HCT116 (cell line): ENCODE measurements at regions not wholly inside any gene's neighbourhood (a gene's known extent, or its start where the extent isn't known, plus 50 kb on each side); places are given as distances from the start of the nearest gene placed in this dataset.

Source experiments
- ATAC-seq: fragments of 200-7000 bp; cut with Tn5 transposase; 2 replicates; pipeline ENCODE4 v1.9.1; 2020; ENCODE audit warnings: mild to moderate bottlenecking, moderate library complexity
- BruUV-seq: library from RNA; stranded (reverse); fragments of 400-500 nt; replicated peaks from 2 replicates; lab custom pipeline; 2021; lab: Mats Ljungman, UMichigan
- CTCF ChIA-PET: fragments of 300-600 bp; sonication (Branson Sonifier 250); formaldehyde crosslinking; loops from one replicate; lab custom pipeline; 2021; ENCODE audit warnings: antibody characterized with exemption; lab: Charles Lee
- POLR2A ChIA-PET: fragments of 300-600, 350-600 bp; sonication (Branson Sonifier 250); formaldehyde crosslinking; loops from one replicate; lab custom pipeline; 2021; ENCODE audit warnings: antibody characterized with exemption; lab: Charles Lee
- RAD21 ChIA-PET, 2 experiments: fragments of 300-600 bp; sonication (Branson Sonifier 250); formaldehyde crosslinking; loops; one replicate each; lab custom pipeline; 2023; ENCODE audit warnings: low total read pairs in 2 of 2; ENCODE audit not compliant: uncharacterized antibody in 2 of 2, unreplicated experiment in 2 of 2, low non-redundant PET in 1 of 2; lab: Charles Lee
- DNase-seq: peaks from one replicate; pipeline ENCODE4 v3.0.0-alpha.2; 2010; ENCODE audit warnings: low read depth, low spot score
- H2AFZ ChIP-seq: fragments of 200-600 bp; shearing (Covaris generic), sonication (generic); 2 replicates; pipeline ENCODE4 v1.6.1; 2017; ENCODE audit warnings: low read depth, mixed run types, mixed read lengths, antibody characterized with exemption, low read length; ENCODE audit not compliant: poor library complexity, severe bottlenecking
- H3K27ac ChIP-seq: 2 replicates; pipeline ENCODE4 v1.5.1; 2012; ENCODE audit warnings: low read depth, low read length
- H3K27me3 ChIP-seq: fragments of 200-600 bp; sonication (generic); 2 replicates; pipeline ENCODE4 v1.6.1; 2016; ENCODE audit warnings: mixed run types, low read length, mixed read lengths; ENCODE audit not compliant: insufficient read depth
- H3K36me3 ChIP-seq, 2 experiments: fragments of 200-500 bp in 1 of 2; fragments of 200-600 bp in 1 of 2; sonication (Bioruptor generic) in 1 of 2; sonication (generic) in 1 of 2; 2 replicates each; pipeline versions ENCODE4 v1.5.1 to v1.6.1; 2014 to 2016; ENCODE audit warnings: low read length in 2 of 2, inconsistent platforms in 1 of 2, mixed read lengths in 1 of 2, mixed run types in 1 of 2; ENCODE audit not compliant: insufficient read depth in 2 of 2, control insufficient read depth in 1 of 2
- H3K4me1 ChIP-seq, 2 experiments: fragments of 200-600 bp in 1 of 2; sonication (generic) in 1 of 2; 2 replicates each; pipeline versions ENCODE4 v1.5.1 to v1.6.1; 2012 to 2017; ENCODE audit warnings: low read length in 2 of 2, inconsistent platforms in 1 of 2, mild to moderate bottlenecking in 1 of 2, mixed read lengths in 1 of 2, mixed run types in 1 of 2, moderate library complexity in 1 of 2; ENCODE audit not compliant: insufficient read depth in 2 of 2, control insufficient read depth in 1 of 2
- H3K4me2 ChIP-seq: fragments of 200-600 bp; sonication (generic); 2 replicates; pipeline ENCODE4 v1.6.1; 2017; ENCODE audit warnings: mixed run types, low read length, mixed read lengths
- H3K4me3 ChIP-seq, 2 experiments: fragments of 200-600 bp in 1 of 2; sonication (generic) in 1 of 2; replicated peaks in 1 of 2; 2 replicates each; pipeline ENCODE4 v1.5.1; 2011 to 2016; ENCODE audit warnings: low read length in 2 of 2, control low read depth in 1 of 2, low read depth in 1 of 2, mild to moderate bottlenecking in 1 of 2, mixed read lengths in 1 of 2, mixed run types in 1 of 2
- H3K79me2 ChIP-seq: fragments of 200-600 bp; sonication (generic); 2 replicates; pipeline ENCODE4 v1.6.1; 2017; ENCODE audit warnings: mild to moderate bottlenecking, mixed run types, low read length, moderate library complexity, mixed read lengths; ENCODE audit not compliant: insufficient read depth
- H3K9ac ChIP-seq: fragments of 200-600 bp; sonication (generic); 2 replicates; pipeline ENCODE4 v1.6.1; 2016; ENCODE audit warnings: low read length, mixed read lengths
- H3K9me2 ChIP-seq: fragments of 200-600 bp; sonication (generic), shearing (Covaris generic); 2 replicates; pipeline ENCODE4 v1.6.1; 2017; ENCODE audit warnings: mixed run types, mild to moderate bottlenecking, moderate library complexity; ENCODE audit not compliant: insufficient read depth
- H3K9me3 ChIP-seq, 2 experiments: fragments of 200-500 bp in 1 of 2; fragments of 200-600 bp in 1 of 2; sonication (Bioruptor generic) in 1 of 2; sonication (generic) in 1 of 2; 2 replicates each; pipeline ENCODE4 v1.6.1; 2014 to 2017; ENCODE audit warnings: low read length in 2 of 2, mixed read lengths in 2 of 2, inconsistent platforms in 1 of 2, low read depth in 1 of 2, mild to moderate bottlenecking in 1 of 2, mixed run types in 1 of 2, moderate library complexity in 1 of 2; ENCODE audit not compliant: control insufficient read depth in 1 of 2, insufficient read depth in 1 of 2
- H4K20me1 ChIP-seq: fragments of 200-600 bp; sonication (generic), shearing (Covaris generic); 2 replicates; pipeline ENCODE4 v1.6.1; 2017; ENCODE audit warnings: mixed run types, mild to moderate bottlenecking, moderate library complexity; ENCODE audit not compliant: insufficient read depth
- EGR1 ChIP-seq: IDR thresholded peaks from 2 replicates; pipeline ENCODE4 v1.6.1; 2012; ENCODE audit warnings: low read depth
- JUND ChIP-seq: IDR thresholded peaks from 2 replicates; pipeline ENCODE4 v1.6.1; 2012
- YY1 ChIP-seq: IDR thresholded peaks from 2 replicates; pipeline ENCODE4 v1.6.1; 2011; ENCODE audit warnings: low read length, low read depth, moderate library complexity, mild to moderate bottlenecking; ENCODE audit not compliant: insufficient replicate concordance; ENCODE audit errors: extremely low read depth
- ZNF274 ChIP-seq: fragments of 200-500 bp; sonication (Bioruptor generic); IDR thresholded peaks from 2 replicates; pipeline ENCODE4 v1.6.1; 2014; ENCODE audit warnings: mild to moderate bottlenecking, low read depth, low read length, inconsistent platforms
- intact Hi-C: fragments of 100-400 bp; cut with micrococcal nuclease; formaldehyde crosslinking; loops from 2 replicates; pipeline ENCODE4 v1.10.0; 2022
- TF ChIP-seq, protein P1 (sequence below), 3 experiments: fragments of 200-600 bp in 1 of 3; sonication (generic) in 1 of 3; IDR thresholded peaks in 2 of 3; conservative IDR thresholded peaks in 1 of 3; 2 replicates each; pipeline ENCODE4 v1.5.1; 2012 to 2017; ENCODE audit warnings: low read depth in 2 of 3, low read length in 2 of 3, antibody characterized with exemption in 1 of 3, borderline replicate concordance in 1 of 3, control low read depth in 1 of 3, mild to moderate bottlenecking in 1 of 3, mixed read lengths in 1 of 3, mixed run types in 1 of 3, moderate library complexity in 1 of 3; ENCODE audit not compliant: insufficient read depth in 1 of 3

GRCh38 chr6:27146706-27147505 lies 100.6 kb upstream of the PRSS16 start (continued):
- TF ChIP-seq, protein P1, sequence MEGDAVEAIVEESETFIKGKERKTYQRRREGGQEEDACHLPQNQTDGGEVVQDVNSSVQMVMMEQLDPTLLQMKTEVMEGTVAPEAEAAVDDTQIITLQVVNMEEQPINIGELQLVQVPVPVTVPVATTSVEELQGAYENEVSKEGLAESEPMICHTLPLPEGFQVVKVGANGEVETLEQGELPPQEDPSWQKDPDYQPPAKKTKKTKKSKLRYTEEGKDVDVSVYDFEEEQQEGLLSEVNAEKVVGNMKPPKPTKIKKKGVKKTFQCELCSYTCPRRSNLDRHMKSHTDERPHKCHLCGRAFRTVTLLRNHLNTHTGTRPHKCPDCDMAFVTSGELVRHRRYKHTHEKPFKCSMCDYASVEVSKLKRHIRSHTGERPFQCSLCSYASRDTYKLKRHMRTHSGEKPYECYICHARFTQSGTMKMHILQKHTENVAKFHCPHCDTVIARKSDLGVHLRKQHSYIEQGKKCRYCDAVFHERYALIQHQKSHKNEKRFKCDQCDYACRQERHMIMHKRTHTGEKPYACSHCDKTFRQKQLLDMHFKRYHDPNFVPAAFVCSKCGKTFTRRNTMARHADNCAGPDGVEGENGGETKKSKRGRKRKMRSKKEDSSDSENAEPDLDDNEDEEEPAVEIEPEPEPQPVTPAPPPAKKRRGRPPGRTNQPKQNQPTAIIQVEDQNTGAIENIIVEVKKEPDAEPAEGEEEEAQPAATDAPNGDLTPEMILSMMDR (IDR thresholded peaks at IDR 0.05 in 2 of 3, conservative IDR thresholded peaks at IDR 0.05 in 1 of 3; ENCODE audit: borderline replicate concordance in 1 of 3, insufficient read depth in 1 of 3, low read depth in 2 of 3, low read length in 2 of 3) = no peak
- TF ChIP-seq ZNF274 (no peak), JUND (peak; percentile 55)

- POLR2A ChIA-PET = interaction anchor here (0.9 to 10.2 kb wide), 10 partner anchors 16 to 1127 kb away, joined by 5 to 390 read pairs (median 28); a partner anchor contains a TSS
- H3K27ac ChIP-seq = peak overlapping the region; percentile 94
- H2AFZ ChIP-seq = no peak overlapping the region
- H3K9me3 ChIP-seq = no peaks in the 10 kb centered on the region
- 0 out of 2 replicates have a peak, but pooled peaks have one; percentile 8 for TF ChIP-seq EGR1
- TF ChIP-seq YY1 = no peak
- RAD21 ChIA-PET = no interaction called here
- no peaks in the 10 kb centered on the region for H3K9me2 ChIP-seq
- peak overlapping the region; percentile 86 for H3K9ac ChIP-seq
- H3K4me1 ChIP-seq = peaks cover 26 to 55% of the 10 kb centered on the region in 2 experiments
- H3K79me2 ChIP-seq = 0 out of 2 replicates have a peak, but pooled peaks cover 4% of the 10 kb centered on the region
- no peaks in the 10 kb centered on the region for H4K20me1 ChIP-seq
- peak overlapping the region in 1 of 2 experiments; percentile 70; a peak in 2 of 4 replicates for H3K4me3 ChIP-seq
- H3K4me2 ChIP-seq = peak overlapping the region; percentile 79
- ATAC-seq (no peak), DNase-seq (no peak)
- no peaks in the 10 kb centered on the region for H3K36me3 ChIP-seq
- no TSS peak for BruUV-seq
- intact Hi-C loops = loop anchor here (5.0 kb wide), 3 partner anchors 664 to 951 kb away; a partner anchor contains a TSS
- H3K27me3 ChIP-seq = no peaks in the 10 kb centered on the region
- CTCF ChIA-PET = no interaction called here
These were observed 99.1 kb upstream of the PRSS16 start for GRCh38 chr6:27148404-27148795.
